GM12891 (cell line): ENCODE measurements at regions not wholly inside any gene's neighbourhood (a gene's known extent, or its start where the extent isn't known, plus 50 kb on each side); places are given as distances from the start of the nearest gene placed in this dataset.

Experiments used
- POLR2A ChIP-seq: IDR thresholded peaks from 2 replicates; pipeline ENCODE4 v1.6.1; 2011; ENCODE audit warnings: low read depth, low read length, control low read depth
- POLR2AphosphoS5 ChIP-seq: IDR thresholded peaks from 2 replicates; pipeline ENCODE4 v1.6.1; 2011; ENCODE audit warnings: low read depth, low read length, control low read depth

- TF ChIP-seq POLR2AphosphoS5 (no peak), POLR2A (no peak)
Observed at GRCh38 chr2:221792971-221793521, 220.9 kb upstream of the EPHA4 start.
